WTC11 (cell line): ENCODE measurements at regions not wholly inside any gene's neighbourhood (a gene's known extent, or its start where the extent isn't known, plus 50 kb on each side); places are given as distances from the start of the nearest gene placed in this dataset.

Experiments
- ATAC-seq: fragments of 200-7000 bp; cut with Tn5 transposase; 2 replicates; pipeline ENCODE4 v1.10.0; 2021; ENCODE audit warnings: mild to moderate bottlenecking, moderate library complexity
- CTCF ChIA-PET: fragments of 300-600 bp; sonication (Branson Sonifier 250); formaldehyde crosslinking; loops from one replicate; lab custom pipeline; 2021; ENCODE audit warnings: antibody characterized with exemption; lab: Charles Lee
- POLR2A ChIA-PET: fragments of 350-600 bp; sonication (Branson Sonifier 250); formaldehyde crosslinking; loops from one replicate; lab custom pipeline; 2021; ENCODE audit warnings: antibody characterized with exemption; lab: Charles Lee
- DNase-seq: peaks from one replicate; pipeline ENCODE4 v3.0.0; 2021; ENCODE audit warnings: low spot score
- H3K27ac Mint-ChIP-seq: 2 replicates; pipeline ENCODE4 v1.8.0; 2021; ENCODE audit warnings: mixed read lengths
- H3K27me3 Mint-ChIP-seq: 2 replicates; pipeline ENCODE4 v1.8.0; 2021; ENCODE audit warnings: low read depth, mild to moderate bottlenecking, moderate library complexity, mixed read lengths
- H3K36me3 Mint-ChIP-seq: 2 replicates; pipeline ENCODE4 v1.8.0; 2021; ENCODE audit warnings: mixed read lengths
- H3K4me1 Mint-ChIP-seq: 2 replicates; pipeline ENCODE4 v1.8.0; 2022; ENCODE audit warnings: mixed read lengths
- H3K4me3 Mint-ChIP-seq: 2 replicates; pipeline ENCODE4 v1.8.0; 2021; ENCODE audit warnings: mild to moderate bottlenecking, moderate library complexity, mixed read lengths
- H3K9me3 Mint-ChIP-seq: 2 replicates; pipeline ENCODE4 v1.8.0; 2021; ENCODE audit warnings: mixed read lengths
- ATF3 ChIP-seq: sonication (generic); formaldehyde crosslinking; conservative IDR thresholded peaks from 2 replicates; pipeline ENCODE4 v1.8.1; 2022; ENCODE audit warnings: mild to moderate bottlenecking, missing genetic modification reagents
- CTCF ChIP-seq: fragments of 200-600 bp; IDR thresholded peaks from 2 replicates; pipeline ENCODE4 v1.8.0; 2022; ENCODE audit warnings: antibody characterized with exemption
- ELF4 ChIP-seq: sonication (generic); formaldehyde crosslinking; IDR thresholded peaks from 2 replicates; pipeline ENCODE4 v1.8.1; 2022; ENCODE audit warnings: low read depth, mild to moderate bottlenecking, moderate library complexity, missing genetic modification reagents
- EMX1 ChIP-seq: fragments of 250-450 bp; sonication (Bioruptor Pico); IDR thresholded peaks from 2 replicates; pipeline ENCODE4 v1.8.0; 2021; ENCODE audit warnings: mild to moderate bottlenecking
- ESRRA ChIP-seq: sonication (generic); formaldehyde crosslinking; IDR thresholded peaks from 2 replicates; pipeline ENCODE4 v1.8.1; 2022; ENCODE audit warnings: mild to moderate bottlenecking, missing genetic modification reagents, borderline replicate concordance
- ETV6 ChIP-seq: sonication (generic); formaldehyde crosslinking; IDR thresholded peaks from 2 replicates; pipeline ENCODE4 v1.8.1; 2022; ENCODE audit warnings: mild to moderate bottlenecking, missing genetic modification reagents
- HMGXB4 ChIP-seq: sonication (generic); formaldehyde crosslinking; IDR thresholded peaks from 2 replicates; pipeline ENCODE4 v1.8.1; 2023; ENCODE audit warnings: mild to moderate bottlenecking, moderate library complexity, missing genetic modification reagents
- IRF1 ChIP-seq: sonication (generic); formaldehyde crosslinking; IDR thresholded peaks from 2 replicates; pipeline ENCODE4 v1.8.0; 2023; ENCODE audit warnings: missing genetic modification reagents
- NFYB ChIP-seq: sonication (generic); formaldehyde crosslinking; conservative IDR thresholded peaks from 2 replicates; pipeline ENCODE4 v1.8.0; 2022; ENCODE audit warnings: low read depth, missing genetic modification reagents
- NR2C2 ChIP-seq: sonication (generic); formaldehyde crosslinking; IDR thresholded peaks from 2 replicates; pipeline ENCODE4 v1.8.0; 2022; ENCODE audit warnings: mild to moderate bottlenecking, missing genetic modification reagents
- NR3C1 ChIP-seq: sonication (generic); formaldehyde crosslinking; conservative IDR thresholded peaks from 2 replicates; pipeline ENCODE4 v1.8.1; 2023; ENCODE audit warnings: low read depth, mild to moderate bottlenecking, missing genetic modification reagents
- ZBTB21 ChIP-seq: sonication (generic); formaldehyde crosslinking; IDR thresholded peaks from 2 replicates; pipeline ENCODE4 v1.8.1; 2023; ENCODE audit warnings: mild to moderate bottlenecking, missing genetic modification reagents, borderline replicate concordance
- ZNF219 ChIP-seq: sonication (generic); formaldehyde crosslinking; IDR thresholded peaks from 2 replicates; pipeline ENCODE4 v1.8.0; 2023; ENCODE audit warnings: missing genetic modification reagents, mild to moderate bottlenecking, borderline replicate concordance
- ZSCAN18 ChIP-seq: fragments of 250-450 bp; sonication (Bioruptor Pico); IDR thresholded peaks from 2 replicates; pipeline ENCODE4 v2.1.2; 2022; ENCODE audit warnings: mild to moderate bottlenecking, moderate library complexity
- TF ChIP-seq, protein P1 (sequence below): sonication (generic); formaldehyde crosslinking; IDR thresholded peaks from 2 replicates; pipeline ENCODE4 v1.8.1; 2022; ENCODE audit warnings: mild to moderate bottlenecking, missing genetic modification reagents, moderate library complexity, borderline replicate concordance
- TF ChIP-seq, protein P2 (sequence below): sonication (generic); formaldehyde crosslinking; IDR thresholded peaks from 2 replicates; pipeline ENCODE4 v1.8.0; 2023; ENCODE audit warnings: missing genetic modification reagents, mild to moderate bottlenecking, borderline replicate concordance
- TF ChIP-seq, protein P3 (sequence below): sonication (generic); formaldehyde crosslinking; IDR thresholded peaks from 2 replicates; pipeline ENCODE4 v1.8.0; 2023; ENCODE audit warnings: mild to moderate bottlenecking, missing genetic modification reagents
- TF ChIP-seq, protein P4 (sequence below): fragments of 250-450 bp; sonication (Bioruptor Pico); IDR thresholded peaks from 2 replicates; pipeline ENCODE4 v1.8.0; 2021; ENCODE audit warnings: mild to moderate bottlenecking
- TF ChIP-seq, protein P5 (sequence below): sonication (generic); formaldehyde crosslinking; IDR thresholded peaks from 2 replicates; pipeline ENCODE4 v1.8.0; 2022; ENCODE audit warnings: mild to moderate bottlenecking, missing genetic modification reagents

DNA sequence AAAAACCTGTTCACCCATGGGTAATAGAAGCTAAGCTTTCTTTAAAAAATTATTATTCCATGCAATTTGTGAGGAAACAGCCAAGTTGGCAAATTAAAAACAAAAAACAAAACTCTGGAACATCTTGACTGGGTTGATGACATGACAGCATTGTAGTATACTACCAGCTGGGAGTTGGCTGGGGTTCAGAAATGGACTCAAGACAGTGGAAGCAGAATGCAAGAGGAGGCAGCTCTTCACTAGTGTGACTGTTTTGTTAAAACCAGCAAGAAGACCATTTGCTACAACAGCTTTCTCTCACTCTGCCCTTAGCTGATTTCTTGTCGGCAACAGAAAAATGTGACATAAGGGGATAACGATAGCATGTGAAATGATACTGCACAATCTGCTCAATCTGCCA, 1298.9 kb upstream of the ADGRL4 start (continued):
- no peak for TF ChIP-seq NR3C1 (CRISPR knock-in tag)
- TF ChIP-seq ETV6 (CRISPR knock-in tag), result no peak
- no peak for TF ChIP-seq ATF3 (CRISPR knock-in tag)
- no peak for TF ChIP-seq CTCF
- no peak for TF ChIP-seq EMX1 (CRISPR knock-in tag)
- no peak for TF ChIP-seq ESRRA (CRISPR knock-in tag)
- TF ChIP-seq ELF4, result no peak
- TF ChIP-seq NR2C2 (CRISPR knock-in tag), result no peak
- no peak for TF ChIP-seq ZSCAN18 (CRISPR knock-in tag)

DNA sequence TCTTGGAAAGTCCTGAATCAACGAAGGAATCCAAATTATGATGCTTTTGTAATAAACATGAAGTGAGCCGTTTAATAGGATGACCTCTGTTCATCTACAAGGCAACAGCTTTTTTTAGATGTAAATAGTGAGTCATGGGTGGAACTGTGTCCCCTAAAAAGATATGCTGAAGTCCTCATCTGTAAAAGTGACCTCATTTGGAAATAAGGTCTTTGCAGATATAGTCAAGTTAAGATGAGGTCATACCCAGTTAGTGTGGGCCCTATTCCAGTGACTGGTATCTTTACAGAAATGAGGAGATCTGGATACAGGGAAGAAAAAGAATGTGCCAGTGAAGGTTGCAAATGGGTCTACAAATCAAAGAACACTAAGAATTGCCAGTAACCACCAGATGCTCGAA, 1287.3 kb upstream of the ADGRL4 start:
- DNase-seq (no peak), ATAC-seq (no peak)
- H3K27me3 Mint-ChIP-seq, result no peaks in the 10 kb centered on the region
- 0 out of 2 replicates have a peak, but pooled peaks cover 2% of the 10 kb centered on the region for H3K4me1 Mint-ChIP-seq
- POLR2A ChIA-PET, result no interaction called here
- peaks cover under 1% of the 10 kb centered on the region; the same call in 1 of the 2 replicates for H3K9me3 Mint-ChIP-seq
- TF ChIP-seq, protein P1, sequence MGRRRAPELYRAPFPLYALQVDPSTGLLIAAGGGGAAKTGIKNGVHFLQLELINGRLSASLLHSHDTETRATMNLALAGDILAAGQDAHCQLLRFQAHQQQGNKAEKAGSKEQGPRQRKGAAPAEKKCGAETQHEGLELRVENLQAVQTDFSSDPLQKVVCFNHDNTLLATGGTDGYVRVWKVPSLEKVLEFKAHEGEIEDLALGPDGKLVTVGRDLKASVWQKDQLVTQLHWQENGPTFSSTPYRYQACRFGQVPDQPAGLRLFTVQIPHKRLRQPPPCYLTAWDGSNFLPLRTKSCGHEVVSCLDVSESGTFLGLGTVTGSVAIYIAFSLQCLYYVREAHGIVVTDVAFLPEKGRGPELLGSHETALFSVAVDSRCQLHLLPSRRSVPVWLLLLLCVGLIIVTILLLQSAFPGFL (CRISPR knock-in tag), result no peak
- TF ChIP-seq, protein P2, sequence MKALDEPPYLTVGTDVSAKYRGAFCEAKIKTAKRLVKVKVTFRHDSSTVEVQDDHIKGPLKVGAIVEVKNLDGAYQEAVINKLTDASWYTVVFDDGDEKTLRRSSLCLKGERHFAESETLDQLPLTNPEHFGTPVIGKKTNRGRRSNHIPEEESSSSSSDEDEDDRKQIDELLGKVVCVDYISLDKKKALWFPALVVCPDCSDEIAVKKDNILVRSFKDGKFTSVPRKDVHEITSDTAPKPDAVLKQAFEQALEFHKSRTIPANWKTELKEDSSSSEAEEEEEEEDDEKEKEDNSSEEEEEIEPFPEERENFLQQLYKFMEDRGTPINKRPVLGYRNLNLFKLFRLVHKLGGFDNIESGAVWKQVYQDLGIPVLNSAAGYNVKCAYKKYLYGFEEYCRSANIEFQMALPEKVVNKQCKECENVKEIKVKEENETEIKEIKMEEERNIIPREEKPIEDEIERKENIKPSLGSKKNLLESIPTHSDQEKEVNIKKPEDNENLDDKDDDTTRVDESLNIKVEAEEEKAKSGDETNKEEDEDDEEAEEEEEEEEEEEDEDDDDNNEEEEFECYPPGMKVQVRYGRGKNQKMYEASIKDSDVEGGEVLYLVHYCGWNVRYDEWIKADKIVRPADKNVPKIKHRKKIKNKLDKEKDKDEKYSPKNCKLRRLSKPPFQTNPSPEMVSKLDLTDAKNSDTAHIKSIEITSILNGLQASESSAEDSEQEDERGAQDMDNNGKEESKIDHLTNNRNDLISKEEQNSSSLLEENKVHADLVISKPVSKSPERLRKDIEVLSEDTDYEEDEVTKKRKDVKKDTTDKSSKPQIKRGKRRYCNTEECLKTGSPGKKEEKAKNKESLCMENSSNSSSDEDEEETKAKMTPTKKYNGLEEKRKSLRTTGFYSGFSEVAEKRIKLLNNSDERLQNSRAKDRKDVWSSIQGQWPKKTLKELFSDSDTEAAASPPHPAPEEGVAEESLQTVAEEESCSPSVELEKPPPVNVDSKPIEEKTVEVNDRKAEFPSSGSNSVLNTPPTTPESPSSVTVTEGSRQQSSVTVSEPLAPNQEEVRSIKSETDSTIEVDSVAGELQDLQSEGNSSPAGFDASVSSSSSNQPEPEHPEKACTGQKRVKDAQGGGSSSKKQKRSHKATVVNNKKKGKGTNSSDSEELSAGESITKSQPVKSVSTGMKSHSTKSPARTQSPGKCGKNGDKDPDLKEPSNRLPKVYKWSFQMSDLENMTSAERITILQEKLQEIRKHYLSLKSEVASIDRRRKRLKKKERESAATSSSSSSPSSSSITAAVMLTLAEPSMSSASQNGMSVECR, result no peak
- TF ChIP-seq ZBTB21 (CRISPR knock-in tag), result no peak
- no peak for TF ChIP-seq IRF1 (CRISPR knock-in tag)
- TF ChIP-seq, protein P3, sequence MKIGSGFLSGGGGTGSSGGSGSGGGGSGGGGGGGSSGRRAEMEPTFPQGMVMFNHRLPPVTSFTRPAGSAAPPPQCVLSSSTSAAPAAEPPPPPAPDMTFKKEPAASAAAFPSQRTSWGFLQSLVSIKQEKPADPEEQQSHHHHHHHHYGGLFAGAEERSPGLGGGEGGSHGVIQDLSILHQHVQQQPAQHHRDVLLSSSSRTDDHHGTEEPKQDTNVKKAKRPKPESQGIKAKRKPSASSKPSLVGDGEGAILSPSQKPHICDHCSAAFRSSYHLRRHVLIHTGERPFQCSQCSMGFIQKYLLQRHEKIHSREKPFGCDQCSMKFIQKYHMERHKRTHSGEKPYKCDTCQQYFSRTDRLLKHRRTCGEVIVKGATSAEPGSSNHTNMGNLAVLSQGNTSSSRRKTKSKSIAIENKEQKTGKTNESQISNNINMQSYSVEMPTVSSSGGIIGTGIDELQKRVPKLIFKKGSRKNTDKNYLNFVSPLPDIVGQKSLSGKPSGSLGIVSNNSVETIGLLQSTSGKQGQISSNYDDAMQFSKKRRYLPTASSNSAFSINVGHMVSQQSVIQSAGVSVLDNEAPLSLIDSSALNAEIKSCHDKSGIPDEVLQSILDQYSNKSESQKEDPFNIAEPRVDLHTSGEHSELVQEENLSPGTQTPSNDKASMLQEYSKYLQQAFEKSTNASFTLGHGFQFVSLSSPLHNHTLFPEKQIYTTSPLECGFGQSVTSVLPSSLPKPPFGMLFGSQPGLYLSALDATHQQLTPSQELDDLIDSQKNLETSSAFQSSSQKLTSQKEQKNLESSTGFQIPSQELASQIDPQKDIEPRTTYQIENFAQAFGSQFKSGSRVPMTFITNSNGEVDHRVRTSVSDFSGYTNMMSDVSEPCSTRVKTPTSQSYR (CRISPR knock-in tag), result no peak
- TF ChIP-seq ELF4, result no peak
- TF ChIP-seq, protein P4, sequence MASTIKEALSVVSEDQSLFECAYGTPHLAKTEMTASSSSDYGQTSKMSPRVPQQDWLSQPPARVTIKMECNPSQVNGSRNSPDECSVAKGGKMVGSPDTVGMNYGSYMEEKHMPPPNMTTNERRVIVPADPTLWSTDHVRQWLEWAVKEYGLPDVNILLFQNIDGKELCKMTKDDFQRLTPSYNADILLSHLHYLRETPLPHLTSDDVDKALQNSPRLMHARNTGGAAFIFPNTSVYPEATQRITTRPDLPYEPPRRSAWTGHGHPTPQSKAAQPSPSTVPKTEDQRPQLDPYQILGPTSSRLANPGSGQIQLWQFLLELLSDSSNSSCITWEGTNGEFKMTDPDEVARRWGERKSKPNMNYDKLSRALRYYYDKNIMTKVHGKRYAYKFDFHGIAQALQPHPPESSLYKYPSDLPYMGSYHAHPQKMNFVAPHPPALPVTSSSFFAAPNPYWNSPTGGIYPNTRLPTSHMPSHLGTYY (CRISPR knock-in tag), result no peak
- TF ChIP-seq HMGXB4 (CRISPR knock-in tag), result no peak
- TF ChIP-seq, protein P5, sequence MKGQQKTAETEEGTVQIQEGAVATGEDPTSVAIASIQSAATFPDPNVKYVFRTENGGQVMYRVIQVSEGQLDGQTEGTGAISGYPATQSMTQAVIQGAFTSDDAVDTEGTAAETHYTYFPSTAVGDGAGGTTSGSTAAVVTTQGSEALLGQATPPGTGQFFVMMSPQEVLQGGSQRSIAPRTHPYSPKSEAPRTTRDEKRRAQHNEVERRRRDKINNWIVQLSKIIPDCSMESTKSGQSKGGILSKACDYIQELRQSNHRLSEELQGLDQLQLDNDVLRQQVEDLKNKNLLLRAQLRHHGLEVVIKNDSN (CRISPR knock-in tag), result no peak
- TF ChIP-seq ZNF219 (CRISPR knock-in tag), result no peak
- no peak for TF ChIP-seq NFYB
- no peak overlapping the region for H3K27ac Mint-ChIP-seq
- CTCF ChIA-PET, result no interaction called here
- no peak overlapping the region for H3K4me3 Mint-ChIP-seq
- H3K36me3 Mint-ChIP-seq, result no peaks in the 10 kb centered on the region; the same call in 1 of the 2 replicates
